ENCODE measurements at regions not wholly inside any gene's neighbourhood (a gene's known extent, or its start where the extent isn't known, plus 50 kb on each side); places are given as distances from the start of the nearest gene placed in this dataset.
"Not testable (repeated sequence)": the region's sequence is repeated elsewhere in the genome, so short reads cannot be mapped to it uniquely, and the experiment has no call there.

DNA sequence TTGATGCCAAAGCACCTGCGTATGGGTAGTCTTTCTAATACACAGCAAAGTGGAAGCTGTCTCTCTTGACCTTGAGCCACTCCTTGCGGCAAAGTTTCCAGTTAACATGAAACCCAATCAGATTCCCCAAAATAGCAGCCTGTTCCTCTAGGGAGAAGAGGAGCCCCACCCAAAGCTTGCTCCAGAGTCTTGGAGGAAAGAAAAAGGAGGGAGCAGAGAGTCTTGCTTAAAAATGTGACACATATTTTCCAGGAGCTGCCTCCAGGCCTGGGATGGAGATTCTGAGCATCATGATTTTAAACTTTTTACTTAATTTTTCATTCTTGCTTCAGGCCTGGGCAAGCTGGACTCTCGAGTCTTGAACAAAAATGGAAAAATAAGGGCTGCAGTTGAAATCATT lies 223.5 kb upstream of the TNC start:
- Mint-ChIP-seq H3K4me1 (ENCODE audit: low read depth, unreplicated experiment) (no peaks in the 10 kb centered on the region), H3K36me3 (ENCODE audit: insufficient read depth, unreplicated experiment) (no peaks in the 10 kb centered on the region)
- CTCF ChIA-PET = no interaction called here

GRCh38 chr9:115347776-115348175 lies 229.8 kb upstream of the TNC start:
- H3K4me1 Mint-ChIP-seq (ENCODE audit: low read depth, unreplicated experiment); intact Hi-C loops (cut with micrococcal nuclease; ENCODE audit: unreplicated experiment); DNase-seq; H3K4me3 Mint-ChIP-seq (ENCODE audit: low read depth, unreplicated experiment); CTCF ChIA-PET; BruUV-seq (replicated peaks); H3K27me3 Mint-ChIP-seq (ENCODE audit: unreplicated experiment); H3K27ac Mint-ChIP-seq (ENCODE audit: unreplicated experiment); H3K9me3 Mint-ChIP-seq (ENCODE audit: low read depth, unreplicated experiment); H3K36me3 Mint-ChIP-seq (ENCODE audit: insufficient read depth, unreplicated experiment): not testable (repeated sequence)

More for the DNA sequence above, 223.5 kb upstream of the TNC start:
- Mint-ChIP-seq H3K4me3 (ENCODE audit: low read depth, unreplicated experiment) (no peak overlapping the region), H3K27ac (ENCODE audit: unreplicated experiment) (no peak overlapping the region), H3K27me3 (ENCODE audit: unreplicated experiment) (peaks cover 14% of the 10 kb centered on the region), H3K9me3 (ENCODE audit: low read depth, unreplicated experiment) (peaks cover 2% of the 10 kb centered on the region)
- BruUV-seq (replicated peaks) = no TSS peak
- TF ChIP-seq CTCF (IDR thresholded peaks at IDR 0.05; ENCODE audit: unreplicated experiment) = no peak
- no peak for DNase-seq
- intact Hi-C loops (cut with micrococcal nuclease; ENCODE audit: unreplicated experiment) = no loop called here

- H3K9me3 Mint-ChIP-seq (ENCODE audit: low read depth, unreplicated experiment); H3K4me1 Mint-ChIP-seq (ENCODE audit: low read depth, unreplicated experiment); H3K27ac Mint-ChIP-seq (ENCODE audit: unreplicated experiment); DNase-seq; H3K36me3 Mint-ChIP-seq (ENCODE audit: insufficient read depth, unreplicated experiment); CTCF ChIA-PET; H3K27me3 Mint-ChIP-seq (ENCODE audit: unreplicated experiment); intact Hi-C loops (cut with micrococcal nuclease; ENCODE audit: unreplicated experiment); H3K4me3 Mint-ChIP-seq (ENCODE audit: low read depth, unreplicated experiment); BruUV-seq (replicated peaks): not testable (repeated sequence)
Measured at GRCh38 chr9:115348936-115349335, 231.0 kb upstream of the TNC start.

DNA sequence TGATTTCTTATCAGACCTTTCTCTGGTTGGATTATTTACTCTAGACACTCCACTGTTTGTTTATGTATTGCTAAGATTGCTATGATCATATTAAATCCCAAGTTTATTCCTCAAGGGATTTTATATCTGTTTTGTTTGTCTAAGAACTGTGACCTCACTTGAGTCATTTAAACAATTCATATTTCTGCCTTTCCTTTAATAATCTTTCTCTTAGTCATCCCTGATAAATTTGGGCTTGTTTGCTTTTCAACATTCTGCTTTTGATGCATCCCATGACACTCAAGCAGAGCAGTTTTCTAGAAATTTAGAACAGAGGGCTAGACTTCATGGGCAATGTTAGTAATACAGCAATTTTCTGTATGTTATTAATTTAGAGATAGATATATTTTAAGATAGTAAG lies 231.6 kb upstream of the TNC start:
- Mint-ChIP-seq H3K27me3 (ENCODE audit: unreplicated experiment) (no peaks in the 10 kb centered on the region), H3K27ac (ENCODE audit: unreplicated experiment) (no peak overlapping the region), H3K4me1 (ENCODE audit: low read depth, unreplicated experiment) (no peaks in the 10 kb centered on the region), H3K36me3 (ENCODE audit: insufficient read depth, unreplicated experiment) (no peaks in the 10 kb centered on the region), H3K4me3 (ENCODE audit: low read depth, unreplicated experiment) (no peak overlapping the region), H3K9me3 (ENCODE audit: low read depth, unreplicated experiment) (peaks cover 5% of the 10 kb centered on the region)
- no peak for TF ChIP-seq CTCF (IDR thresholded peaks at IDR 0.05; ENCODE audit: unreplicated experiment)
- no peak for DNase-seq
- CTCF ChIA-PET = no interaction called here
- no TSS peak for BruUV-seq (replicated peaks)
- intact Hi-C loops (cut with micrococcal nuclease; ENCODE audit: unreplicated experiment) = no loop called here

DNA sequence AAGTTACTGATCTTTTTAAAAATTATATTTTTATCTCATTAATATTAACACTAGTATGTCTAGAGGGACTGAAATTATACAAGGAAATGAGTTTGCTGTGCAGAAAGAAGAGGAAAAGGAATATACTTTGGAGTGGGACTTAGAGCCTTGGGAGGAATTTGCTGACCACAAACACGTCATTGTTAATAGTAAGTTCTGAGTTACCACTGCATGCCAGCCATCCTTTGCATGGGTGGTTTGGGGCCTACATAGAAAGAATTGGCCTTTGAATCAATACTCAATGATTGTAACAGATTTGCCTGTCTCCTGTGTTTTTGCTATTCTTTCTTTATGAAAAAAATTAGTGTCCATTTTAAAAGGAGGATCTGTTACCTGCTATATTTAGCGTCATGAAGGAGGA lies 232.6 kb upstream of the TNC start:
- Mint-ChIP-seq H3K27me3 (ENCODE audit: unreplicated experiment) (no peaks in the 10 kb centered on the region), H3K36me3 (ENCODE audit: insufficient read depth, unreplicated experiment) (no peaks in the 10 kb centered on the region), H3K4me3 (ENCODE audit: low read depth, unreplicated experiment) (no peak overlapping the region), H3K4me1 (ENCODE audit: low read depth, unreplicated experiment) (no peaks in the 10 kb centered on the region), H3K9me3 (ENCODE audit: low read depth, unreplicated experiment) (peaks cover 5% of the 10 kb centered on the region), H3K27ac (ENCODE audit: unreplicated experiment) (no peak overlapping the region)
- CTCF ChIA-PET = no interaction called here
- no peak for DNase-seq
- BruUV-seq (replicated peaks) = no TSS peak
- intact Hi-C loops (cut with micrococcal nuclease; ENCODE audit: unreplicated experiment) = no loop called here
- no peak for TF ChIP-seq CTCF (IDR thresholded peaks at IDR 0.05; ENCODE audit: unreplicated experiment)

Measured in Calu3 (cell line).